HG03064 (cell line): ENCODE measurements at regions not wholly inside any gene's neighbourhood (a gene's known extent, or its start where the extent isn't known, plus 50 kb on each side); places are given as distances from the start of the nearest gene placed in this dataset.

Experiments
- ATAC-seq: cut with Tn5 transposase; IDR thresholded peaks from one replicate; pipeline ENCODE4 v1.9.1; 2021; ENCODE audit warnings: low read depth; ENCODE audit not compliant: unreplicated experiment

DNA sequence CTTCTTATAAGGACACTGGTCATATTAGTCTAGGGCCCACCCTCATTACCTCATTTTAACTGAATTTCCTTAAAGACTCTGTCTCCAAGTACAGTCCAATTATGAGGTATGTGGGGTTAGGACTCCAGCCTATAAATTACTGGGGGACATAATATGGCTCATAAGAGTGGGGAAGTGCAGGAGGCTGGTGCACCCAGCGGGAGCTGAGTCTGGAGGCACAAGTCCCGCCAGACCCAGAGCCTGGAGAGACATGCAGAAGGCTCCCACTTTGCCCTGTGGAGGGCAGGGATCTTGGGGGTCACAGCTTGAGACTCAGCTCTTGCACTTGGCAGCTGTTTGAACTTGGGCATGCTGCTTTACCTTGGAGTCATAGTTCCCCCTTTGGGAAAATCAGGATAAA, 250.4 kb downstream of the RHOU start:
- no peak for ATAC-seq

GRCh38 chr1:228986093-228986904, 251.0 kb downstream of the RHOU start:
- ATAC-seq, result no peak

DNA sequence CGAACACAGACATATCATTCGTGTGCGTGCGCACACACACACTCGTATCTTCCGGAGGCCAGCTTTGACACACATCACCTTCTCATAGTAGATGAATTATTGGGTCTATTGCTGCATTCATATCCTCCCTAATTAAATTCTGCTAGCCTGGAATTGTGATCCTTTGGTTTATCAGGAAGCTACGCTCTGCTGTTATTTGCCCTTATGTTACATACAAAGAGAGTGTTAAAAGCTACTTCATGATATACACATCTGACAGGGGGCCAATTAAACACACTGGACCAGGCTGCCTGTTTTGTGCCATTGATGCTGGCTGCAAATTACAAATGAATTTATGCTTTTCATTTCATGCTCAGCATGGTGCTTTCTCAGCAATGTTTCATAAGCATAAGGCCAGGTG, 252.0 kb downstream of the RHOU start:
- ATAC-seq, result no peak

GRCh38 chr1:228987736-228988506, 252.6 kb downstream of the RHOU start:
- no peak for ATAC-seq

DNA sequence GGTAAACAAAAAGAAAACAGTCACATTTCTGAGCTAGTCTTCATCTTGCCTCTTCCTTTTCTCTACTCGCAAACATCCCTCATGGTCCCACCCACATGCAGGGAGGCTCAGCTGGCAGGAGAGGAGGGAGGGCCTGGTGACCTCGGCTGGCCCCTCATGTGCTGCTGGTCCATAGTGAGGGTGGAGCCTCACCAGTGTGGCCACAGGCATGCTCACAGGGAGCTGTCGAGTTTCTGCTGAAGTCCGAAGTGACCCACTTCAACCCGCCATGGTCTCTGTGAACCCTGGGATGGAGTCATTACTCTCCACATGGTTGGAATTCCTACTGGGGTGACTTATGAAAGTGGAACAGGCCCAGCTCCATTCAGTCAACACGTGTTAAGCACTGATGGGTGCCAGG, 253.4 kb downstream of the RHOU start:
- no peak for ATAC-seq

DNA sequence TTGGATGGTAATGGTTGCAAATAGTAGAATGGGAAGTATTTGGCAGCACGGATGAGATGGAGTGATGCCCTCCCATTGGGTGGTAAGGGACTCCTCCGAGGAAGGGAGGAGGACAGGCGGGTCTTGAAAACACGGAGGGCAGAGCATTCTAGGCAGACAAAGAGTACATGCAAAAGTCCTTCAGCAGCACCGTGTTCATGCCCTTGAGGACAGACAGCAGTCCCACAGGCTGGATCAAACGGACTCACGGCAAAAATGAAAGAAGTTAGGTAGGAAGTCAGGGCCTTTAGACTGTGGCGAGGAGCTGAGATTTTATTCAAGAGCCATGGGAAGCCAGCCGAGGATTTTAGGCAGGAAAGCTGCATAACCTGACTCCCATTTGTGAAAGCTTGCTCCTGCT, 253.9 kb downstream of the RHOU start:
- ATAC-seq, result no peak

DNA sequence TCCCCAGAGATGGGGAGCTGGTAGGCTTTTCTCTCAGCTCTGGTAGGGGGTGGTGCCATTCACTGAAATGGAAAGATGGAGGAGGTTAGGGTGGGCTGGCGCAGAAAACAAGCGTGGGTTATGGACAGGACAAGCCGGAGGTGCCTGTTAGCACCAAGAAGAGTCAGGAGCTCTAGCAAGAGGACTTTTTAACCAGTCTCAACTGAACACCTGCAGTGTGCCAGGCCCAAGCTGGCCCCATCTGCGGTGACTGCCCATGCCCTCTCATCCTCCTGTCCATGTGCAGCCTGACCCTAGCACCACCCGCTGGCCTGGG, 254.4 kb downstream of the RHOU start:
- ATAC-seq, result no peak

DNA sequence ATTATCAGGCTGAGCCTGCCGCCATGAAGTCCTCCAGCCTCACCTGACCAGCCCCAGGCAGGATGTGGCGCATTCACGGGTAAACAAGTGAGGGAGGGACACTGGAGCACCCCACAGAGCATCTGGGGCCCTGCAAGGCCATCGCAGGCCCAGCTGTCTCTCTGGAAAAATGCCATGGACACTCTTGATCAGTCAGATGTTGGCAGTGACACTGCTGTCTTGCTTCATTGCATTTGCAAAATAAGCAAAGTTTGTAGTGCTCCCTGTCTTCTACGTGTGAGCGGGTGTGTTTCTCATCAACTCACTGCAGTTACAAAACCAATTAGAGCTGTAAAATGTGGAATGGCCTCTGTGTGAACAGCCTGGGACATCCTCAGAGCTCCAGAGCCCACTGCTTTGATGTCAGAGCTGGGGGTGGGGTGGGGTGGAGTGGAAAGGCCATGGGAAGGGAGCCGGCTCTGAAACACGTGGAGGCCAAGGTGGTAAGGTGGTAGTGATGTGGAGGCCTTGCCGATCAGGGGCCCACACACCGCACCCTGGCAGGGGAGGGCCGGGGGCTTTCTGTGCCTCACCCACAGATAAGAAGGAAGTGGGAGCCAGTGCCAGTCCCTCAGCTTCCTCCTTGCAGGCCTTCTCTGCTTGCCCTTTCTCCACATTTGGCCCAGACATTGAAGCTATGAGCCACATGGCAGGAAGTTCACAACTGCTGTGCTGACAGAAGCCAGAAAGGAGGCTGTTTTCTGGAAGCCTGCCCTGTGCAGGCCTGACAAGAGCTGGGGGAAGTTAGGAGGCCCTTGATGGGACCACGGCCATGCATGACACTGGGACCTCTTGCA, 254.9 kb downstream of the RHOU start:
- no peak for ATAC-seq

- ATAC-seq, result no peak
Measured at GRCh38 chr1:228990906-228991569, 255.8 kb downstream of the RHOU start.

DNA sequence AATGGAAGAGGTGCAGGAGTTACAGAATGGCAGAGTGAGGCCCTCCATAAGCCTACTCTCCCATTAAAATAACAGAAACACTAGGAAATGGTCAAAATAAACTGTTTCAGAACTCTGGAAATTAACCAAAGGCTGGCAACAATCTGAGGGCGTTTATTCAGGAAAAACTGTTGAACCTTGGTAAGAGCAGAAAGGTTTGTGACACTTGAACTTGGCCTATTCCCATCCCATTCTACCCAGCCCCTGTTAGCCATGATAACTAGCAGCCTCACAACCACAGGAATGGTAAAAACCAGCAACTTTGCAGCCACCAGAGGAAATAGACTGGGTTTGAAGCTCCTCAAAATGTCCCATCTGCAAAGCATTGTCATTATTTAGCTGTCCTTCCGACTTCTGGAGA, 256.8 kb downstream of the RHOU start:
- ATAC-seq, result no peak

DNA sequence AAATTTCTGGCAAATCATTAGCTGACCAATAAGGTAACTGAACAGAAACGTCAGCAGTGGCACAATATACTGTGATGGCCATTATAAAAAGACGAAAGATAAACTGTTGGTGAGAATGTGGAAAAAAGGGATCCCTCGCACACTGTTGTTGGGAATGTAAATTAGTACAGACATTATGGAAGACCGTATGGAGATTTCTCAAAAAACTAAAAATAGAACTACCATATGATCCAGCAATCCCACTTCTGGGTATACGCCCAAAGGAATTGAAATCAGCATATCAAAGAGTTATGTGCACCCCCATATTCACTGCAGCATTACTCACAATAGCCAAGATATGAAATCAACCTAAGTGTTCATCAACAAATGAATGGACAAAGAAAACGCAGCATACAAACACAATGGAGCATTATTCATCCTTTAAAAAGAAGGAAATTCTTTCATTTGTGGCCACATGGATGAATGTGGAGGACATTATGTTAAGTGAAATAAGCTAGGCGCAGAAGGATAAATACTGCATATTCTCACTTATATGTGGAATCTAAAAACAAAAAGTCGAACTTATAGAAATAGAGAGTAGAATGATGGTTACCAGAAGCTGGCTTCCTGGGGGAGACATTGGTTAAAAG, 257.7 kb downstream of the RHOU start:
- ATAC-seq, result no peak

GRCh38 chr1:228994676-228995594, 259.7 kb downstream of the RHOU start:
- ATAC-seq, result no peak

- no peak for ATAC-seq
Measured at GRCh38 chr1:228996281-228996680, 261.0 kb downstream of the RHOU start.

DNA sequence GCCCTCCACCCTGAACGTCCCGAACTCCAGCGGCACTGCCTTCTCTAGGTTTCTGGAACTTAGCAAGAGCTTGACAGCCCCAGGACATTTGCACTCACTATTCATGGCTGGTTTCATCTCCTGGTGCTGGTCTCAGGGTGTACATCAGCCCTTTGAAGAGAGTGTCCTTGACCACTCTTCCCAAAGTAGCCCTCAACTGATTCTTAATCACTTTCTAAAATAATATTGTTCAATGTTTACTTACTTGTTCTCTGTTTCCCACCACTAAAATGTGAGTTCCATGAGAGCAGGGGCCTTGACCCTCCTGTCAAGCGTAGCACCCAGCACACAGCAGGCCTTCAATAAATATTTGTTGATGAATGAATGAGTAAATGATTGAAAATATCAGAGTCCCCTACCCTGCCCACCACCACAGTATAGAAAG, 262.5 kb downstream of the RHOU start:
- ATAC-seq, result no peak

- no peak for ATAC-seq
Measured at GRCh38 chr1:228998179-228998578, 262.9 kb downstream of the RHOU start.

DNA sequence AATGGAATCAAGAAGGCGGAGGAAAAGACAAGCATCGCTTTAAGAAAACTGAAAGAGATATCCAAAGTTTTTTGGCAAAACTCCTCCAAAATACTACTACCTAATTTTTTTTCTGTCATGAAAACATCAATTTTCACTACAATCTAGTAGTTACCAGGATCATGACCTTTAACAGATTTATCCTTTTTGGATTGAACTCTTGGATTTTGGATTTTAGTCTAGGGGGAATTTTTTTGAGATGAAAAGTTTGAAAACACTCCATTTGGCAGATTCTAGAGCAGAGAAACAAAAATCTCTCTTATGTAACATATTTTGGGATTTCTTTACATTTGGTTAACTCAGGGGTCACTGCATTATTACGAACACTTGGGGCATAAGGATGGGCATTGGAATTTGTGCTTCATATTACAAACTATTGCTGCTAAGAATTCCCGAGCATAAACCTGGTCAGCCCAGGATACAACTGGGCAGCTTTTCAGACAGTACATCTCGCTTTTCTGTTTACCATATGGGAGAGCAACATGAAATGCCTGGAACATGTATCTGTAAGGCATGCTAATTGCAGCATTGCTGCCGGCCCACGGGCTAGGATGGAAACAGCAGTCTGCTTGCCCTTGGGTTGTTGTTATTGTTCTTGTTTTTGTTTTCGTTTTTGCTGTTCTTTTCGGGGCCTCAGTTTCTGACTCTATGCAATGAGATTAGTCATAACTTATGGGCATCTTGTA, 264.3 kb downstream of the RHOU start:
- ATAC-seq, result no peak

GRCh38 chr1:229000187-229000586, 264.9 kb downstream of the RHOU start:
- no peak for ATAC-seq

DNA sequence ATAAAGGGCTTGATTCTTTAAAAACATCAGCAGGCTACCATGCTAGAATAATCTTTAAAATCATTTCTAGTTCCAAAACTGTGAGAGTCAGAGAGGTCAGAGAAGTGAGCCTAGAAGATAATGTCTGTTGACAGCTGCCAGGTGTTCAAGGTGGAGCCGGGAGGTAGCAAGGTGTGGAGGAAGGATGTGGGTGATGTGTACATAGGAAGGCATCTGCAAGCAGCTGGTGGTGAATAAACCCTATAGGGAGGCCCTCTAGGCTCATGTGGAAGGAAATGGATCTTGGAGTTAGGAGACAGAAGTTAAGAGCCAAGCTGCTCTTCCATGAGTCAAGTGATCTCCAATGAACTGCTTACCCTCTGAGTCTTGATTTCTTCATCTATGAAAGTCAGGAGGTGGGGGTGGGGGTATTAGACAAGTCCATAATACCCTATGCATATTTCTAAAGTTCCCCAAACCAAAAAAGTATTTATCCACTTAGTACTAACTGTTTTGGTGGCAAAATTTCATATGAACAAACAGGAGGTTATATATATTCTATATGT, 266.3 kb downstream of the RHOU start:
- ATAC-seq, result no peak
